Type B pancreatic cell (in vitro differentiated cells): ENCODE measurements at regions not wholly inside any gene's neighbourhood (a gene's known extent, or its start where the extent isn't known, plus 50 kb on each side); places are given as distances from the start of the nearest gene placed in this dataset.

ENCODE experiments used
- DNase-seq: peaks from one replicate; pipeline ENCODE4 v3.0.0; 2021; ENCODE audit warnings: mixed read lengths; ENCODE audit not compliant: unreplicated experiment; ENCODE audit errors: extremely low spot score
- H3K27ac Mint-ChIP-seq: 2 replicates; pipeline ENCODE4 v1.8.0; 2021; ENCODE audit warnings: mild to moderate bottlenecking, mixed read lengths
- H3K27me3 Mint-ChIP-seq: 2 replicates; pipeline ENCODE4 v1.8.0; 2021; ENCODE audit warnings: mixed read lengths
- H3K36me3 Mint-ChIP-seq: 2 replicates; pipeline ENCODE4 v1.8.0; 2021; ENCODE audit warnings: mixed read lengths
- H3K4me1 Mint-ChIP-seq: one replicate; pipeline ENCODE4 v1.8.0; 2021; ENCODE audit warnings: mixed read lengths; ENCODE audit not compliant: unreplicated experiment
- H3K4me3 Mint-ChIP-seq: 2 replicates; pipeline ENCODE4 v1.8.0; 2021; ENCODE audit warnings: mild to moderate bottlenecking, mixed read lengths
- H3K9me3 Mint-ChIP-seq: 2 replicates; pipeline ENCODE4 v1.8.0; 2021; ENCODE audit warnings: mixed read lengths
- CTCF ChIP-seq: fragments of 200-600 bp; sonication (generic); conservative IDR thresholded peaks from 2 replicates; pipeline ENCODE4 v1.5.0; 2021; ENCODE audit warnings: antibody characterized with exemption, mild to moderate bottlenecking

GRCh38 chr12:32039347-32039746, 67.3 kb upstream of the BICD1 start:
- H3K36me3 Mint-ChIP-seq: peaks cover 7% of the 10 kb centered on the region
- peak overlapping the region; percentile 23 for H3K4me3 Mint-ChIP-seq
- peak overlapping the region; percentile 30 for H3K27ac Mint-ChIP-seq
- DNase-seq: no peak
- no peaks in the 10 kb centered on the region for H3K27me3 Mint-ChIP-seq
- peaks cover 7% of the 10 kb centered on the region for H3K9me3 Mint-ChIP-seq
- H3K4me1 Mint-ChIP-seq: peaks cover 12% of the 10 kb centered on the region
- TF ChIP-seq CTCF: no peak

GRCh38 chr12:32039917-32040575, 66.6 kb upstream of the BICD1 start:
- Mint-ChIP-seq H3K27me3 (no peaks in the 10 kb centered on the region), H3K4me1 (peaks cover 12% of the 10 kb centered on the region), H3K36me3 (peaks cover 9% of the 10 kb centered on the region), H3K4me3 (no peak overlapping the region), H3K27ac (no peak overlapping the region), H3K9me3 (peaks cover 9% of the 10 kb centered on the region)
- DNase-seq: no peak
- TF ChIP-seq CTCF: no peak

- Mint-ChIP-seq H3K4me1 (peaks cover 10% of the 10 kb centered on the region), H3K27me3 (no peaks in the 10 kb centered on the region), H3K4me3 (peak overlapping the region; percentile 34), H3K27ac (peak overlapping the region; percentile 92), H3K36me3 (peaks cover 12% of the 10 kb centered on the region), H3K9me3 (peaks cover 9% of the 10 kb centered on the region)
- TF ChIP-seq CTCF: no peak
- no peak for DNase-seq
Measured at GRCh38 chr12:32043928-32044549, 62.6 kb upstream of the BICD1 start.

GRCh38 chr12:32047357-32048212, 59.1 kb upstream of the BICD1 start:
- Mint-ChIP-seq H3K9me3 (peaks cover 9% of the 10 kb centered on the region), H3K36me3 (peaks cover 12% of the 10 kb centered on the region)

GRCh38 chr12:32048791-32049190, 57.9 kb upstream of the BICD1 start:
- TF ChIP-seq CTCF: no peak
- Mint-ChIP-seq H3K9me3 (peaks cover 7% of the 10 kb centered on the region), H3K27ac (no peak overlapping the region), H3K36me3 (peaks cover 11% of the 10 kb centered on the region), H3K4me1 (peaks cover 9% of the 10 kb centered on the region), H3K27me3 (no peaks in the 10 kb centered on the region), H3K4me3 (no peak overlapping the region)
- no peak for DNase-seq

More at GRCh38 chr12:32047357-32048212, 59.1 kb upstream of the BICD1 start:
- peaks cover 9% of the 10 kb centered on the region for H3K4me1 Mint-ChIP-seq
- no peak overlapping the region for H3K4me3 Mint-ChIP-seq
- DNase-seq: no peak
- no peaks in the 10 kb centered on the region for H3K27me3 Mint-ChIP-seq
- no peak for TF ChIP-seq CTCF
- no peak overlapping the region for H3K27ac Mint-ChIP-seq
